Activated CD4-positive, alpha-beta T cell treated with anti-CD3 and anti-CD28 coated beads for 24 hours (primary cell): ENCODE measurements at regions not wholly inside any gene's neighbourhood (a gene's known extent, or its start where the extent isn't known, plus 50 kb on each side); places are given as distances from the start of the nearest gene placed in this dataset.

Source experiments
- DNase-seq, 2 donors: peaks; one replicate each; pipeline ENCODE4 v3.0.0-alpha.2; 2020; ENCODE audit warnings: low read depth in 2 of 2

DNA sequence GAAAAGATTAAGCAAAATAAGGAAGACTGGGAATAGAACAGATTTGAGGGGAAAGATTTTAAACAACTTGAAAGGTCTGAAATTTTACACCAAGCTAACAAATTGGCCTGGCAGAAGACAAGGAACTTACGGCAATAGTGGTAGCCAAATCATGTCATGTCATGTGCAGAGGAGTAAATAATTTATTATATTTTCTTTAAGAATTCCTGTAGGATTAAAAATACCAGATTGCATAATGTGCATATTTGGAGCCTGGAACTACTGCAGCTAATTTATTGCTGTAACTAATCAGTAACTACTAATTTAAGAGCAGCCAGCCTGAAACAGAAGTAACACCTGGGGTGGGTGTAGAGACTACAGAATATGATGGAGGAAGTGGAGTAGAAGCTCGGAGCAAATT is 334.3 kb downstream of the TGFB2 start:
- DNase-seq = no peak

DNA sequence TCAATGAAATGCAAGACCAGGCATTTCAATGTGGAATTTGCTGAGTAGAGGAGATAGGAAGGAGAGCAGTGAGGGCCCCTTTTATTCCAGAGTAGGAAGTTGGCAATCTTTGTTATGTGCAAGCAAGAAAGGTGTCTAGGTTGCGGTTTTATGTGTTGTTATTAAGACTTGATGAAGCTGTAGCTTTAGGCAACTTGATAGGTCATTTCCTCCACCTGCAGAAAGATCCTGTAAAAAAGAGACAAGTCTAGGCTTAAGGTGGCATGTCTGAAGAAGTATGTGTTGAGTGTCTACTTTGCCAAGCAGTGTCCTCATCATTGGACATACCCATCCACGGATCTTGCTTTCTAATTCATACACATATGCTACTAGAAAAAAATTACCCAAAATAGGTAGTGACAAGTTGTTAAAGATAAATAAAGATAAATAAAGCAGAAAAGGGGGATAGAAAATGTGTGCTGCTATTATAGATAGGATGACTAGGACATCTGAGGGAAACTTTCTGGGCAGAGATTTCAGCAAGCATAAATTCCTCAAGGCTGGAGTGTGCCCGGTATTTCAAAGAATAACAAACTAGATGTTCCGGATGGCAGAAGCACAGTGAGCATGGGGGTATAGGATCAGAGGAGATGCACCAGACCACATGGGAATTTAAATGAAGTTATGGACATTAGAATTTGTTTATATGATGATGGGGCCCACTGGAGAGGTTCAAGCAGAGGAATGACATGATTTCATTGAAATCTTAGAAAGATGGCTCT is 335.0 kb downstream of the TGFB2 start:
- no peak for DNase-seq

DNA sequence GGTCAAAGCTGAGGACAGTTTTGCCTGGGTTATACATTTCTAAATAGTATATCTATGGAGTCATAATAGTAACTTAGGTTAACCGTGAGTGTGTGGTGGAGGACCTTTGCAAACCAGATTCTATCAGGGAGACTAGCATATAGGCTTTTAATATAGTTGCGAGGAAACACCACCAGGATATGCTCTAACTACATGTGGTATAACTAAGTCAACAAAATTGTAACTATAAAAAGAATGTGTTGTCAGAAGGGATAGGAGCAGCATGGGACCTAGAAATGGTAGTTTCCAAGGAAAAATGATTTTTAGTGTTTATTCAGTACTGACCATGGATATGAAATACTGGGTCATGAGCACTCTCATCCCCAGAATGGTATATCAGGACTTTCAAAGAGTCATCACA is 338.1 kb downstream of the TGFB2 start:
- DNase-seq = no peak

DNA sequence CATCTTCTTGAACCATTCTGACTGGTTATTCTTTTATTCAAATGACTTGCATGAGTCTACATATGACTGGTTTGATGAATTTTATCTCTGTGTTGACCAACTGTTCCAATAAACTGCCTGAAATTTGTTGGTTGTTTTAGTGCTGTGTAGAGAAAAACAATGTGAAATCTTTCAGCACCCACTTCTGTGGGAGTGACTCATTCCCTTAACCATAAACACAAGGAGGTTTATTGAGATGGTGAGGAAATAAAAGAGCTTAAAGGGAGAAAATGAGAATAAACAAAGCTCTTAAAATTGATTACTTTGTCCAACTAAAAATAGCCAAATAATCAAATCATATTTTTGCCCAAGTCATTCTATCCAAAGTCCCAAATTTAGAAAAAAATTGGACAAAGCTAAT is 341.1 kb downstream of the TGFB2 start:
- DNase-seq = no peak

DNA sequence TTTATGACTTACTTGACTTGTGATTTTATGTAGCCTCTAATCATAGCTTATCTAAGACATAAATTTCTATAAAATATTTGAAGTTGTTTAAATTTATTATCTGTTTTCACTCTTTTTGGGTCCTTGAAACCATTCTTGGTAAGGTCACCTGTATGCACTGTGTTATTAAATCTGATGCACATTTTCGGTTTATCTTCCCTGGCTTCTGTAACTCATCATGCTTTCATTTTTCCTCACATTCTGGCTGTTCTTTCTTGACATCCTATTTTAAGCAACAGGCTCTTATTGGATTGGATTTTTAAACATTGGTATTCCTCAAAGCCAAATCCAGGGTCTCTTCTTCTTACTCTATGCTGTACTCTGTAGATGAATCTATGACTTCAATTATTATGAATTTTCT is 341.6 kb downstream of the TGFB2 start:
- no peak for DNase-seq

DNA sequence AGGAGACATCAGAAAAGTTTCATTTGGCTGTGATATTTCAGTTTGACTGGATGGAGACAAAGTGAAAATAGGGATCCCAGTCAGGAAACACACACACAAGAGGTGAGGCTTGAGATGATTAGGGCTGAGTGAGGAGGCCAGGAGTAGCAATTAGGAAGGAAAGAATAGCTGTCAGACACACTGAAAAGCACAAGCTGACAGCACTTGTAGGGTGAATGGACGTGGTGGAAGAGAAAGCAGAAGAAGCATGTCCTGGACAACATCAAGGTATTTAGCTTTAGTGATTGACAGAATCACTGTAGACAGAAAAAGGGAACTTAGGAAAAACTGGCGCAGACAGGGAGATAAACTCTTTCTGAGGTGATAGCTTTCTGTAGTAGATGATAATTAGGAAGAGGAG is 347.7 kb downstream of the TGFB2 start:
- no peak for DNase-seq

DNA sequence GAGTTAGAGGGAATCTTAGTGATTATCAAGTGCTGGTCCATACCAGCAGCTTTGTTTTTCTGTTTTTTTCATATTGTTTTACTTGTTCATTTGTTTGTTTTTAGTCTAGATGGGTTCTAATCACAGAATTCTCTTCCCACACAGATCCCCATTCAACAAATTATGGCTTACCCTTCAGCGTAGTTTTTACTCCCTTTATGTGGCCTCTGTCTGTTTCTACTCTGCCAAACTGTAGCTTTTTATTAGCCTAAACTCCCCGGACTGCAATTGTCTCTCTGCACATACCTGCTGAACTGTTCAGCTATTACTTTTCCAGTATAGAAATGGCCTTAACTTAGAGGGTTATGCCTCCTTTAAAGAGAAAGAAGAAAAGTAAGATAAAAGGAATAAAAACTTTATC is 348.5 kb downstream of the TGFB2 start:
- no peak for DNase-seq

DNA sequence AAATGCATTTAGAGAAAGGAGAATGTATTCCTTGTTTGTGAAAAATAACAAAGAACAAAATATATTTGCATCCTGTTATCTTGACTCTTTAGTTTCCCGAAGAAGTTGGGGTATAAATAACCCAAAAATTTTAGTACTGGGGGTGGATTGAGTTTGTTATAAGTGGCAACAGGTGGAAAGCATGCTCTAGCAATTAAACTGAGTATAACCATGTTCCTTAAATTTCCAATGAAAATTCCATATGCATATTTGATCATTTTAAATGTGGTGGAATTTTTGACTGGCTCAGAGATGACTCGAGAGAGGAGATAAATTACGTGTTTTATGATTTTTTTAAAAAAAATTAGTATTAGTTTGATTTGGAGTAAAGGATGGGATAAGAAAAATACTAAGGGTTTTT is 348.9 kb downstream of the TGFB2 start:
- no peak for DNase-seq

DNA sequence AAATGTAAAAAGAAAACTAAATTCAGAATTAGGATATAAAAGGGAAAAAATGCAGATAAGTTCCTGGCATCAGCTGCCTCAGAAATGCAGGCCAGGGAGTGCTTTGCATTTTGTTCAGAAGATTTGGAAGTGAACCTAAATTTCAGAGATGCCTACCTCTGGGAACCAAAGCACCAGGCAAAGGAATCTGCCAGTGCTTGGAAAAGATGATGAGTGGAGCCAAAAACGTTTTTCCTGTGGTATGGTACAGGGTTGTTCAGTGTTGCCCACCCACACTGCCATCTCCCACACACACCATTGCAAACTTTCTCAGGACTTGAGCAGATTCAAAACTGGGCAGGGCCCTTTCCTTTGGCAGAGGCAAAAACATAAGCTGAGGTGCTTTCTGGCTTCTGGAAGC is 349.5 kb downstream of the TGFB2 start:
- DNase-seq = no peak

DNA sequence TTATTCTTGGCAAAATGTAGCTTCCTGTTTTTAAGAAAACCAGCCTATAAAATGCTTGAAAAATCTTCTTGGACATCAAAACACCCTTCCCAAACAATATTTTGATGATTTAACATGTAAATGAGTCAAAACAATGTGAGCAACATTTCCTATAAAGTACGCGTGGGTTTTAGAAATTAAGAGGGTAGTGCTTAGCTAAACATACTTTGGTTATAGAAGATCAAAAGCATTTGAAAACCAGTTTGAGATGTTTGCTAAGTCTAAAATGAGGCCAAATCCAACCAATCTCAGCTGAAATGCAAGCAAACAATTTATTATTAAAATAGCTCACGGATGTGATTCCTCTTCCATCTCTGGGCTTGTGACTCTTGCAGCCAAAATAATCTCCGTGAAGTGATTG is 350.4 kb downstream of the TGFB2 start:
- no peak for DNase-seq

DNA sequence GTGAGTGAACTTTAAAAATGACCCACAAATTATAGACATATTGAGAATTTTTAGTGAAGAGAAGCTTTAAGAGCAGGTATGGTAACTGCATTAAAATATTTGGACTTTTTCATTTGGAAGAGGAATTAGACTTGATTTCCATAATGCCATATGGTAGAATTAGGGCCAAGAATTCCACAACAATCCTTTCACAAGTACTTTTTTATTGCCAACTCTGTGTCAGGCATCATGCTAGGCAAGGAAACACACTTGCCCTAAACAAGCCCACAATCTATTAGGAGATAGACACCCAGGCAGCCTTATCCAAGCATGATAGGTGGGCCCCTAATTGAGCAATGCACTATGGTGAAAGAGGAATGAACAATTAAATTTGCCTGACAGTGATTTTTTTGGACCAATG is 353.0 kb downstream of the TGFB2 start:
- no peak for DNase-seq

DNA sequence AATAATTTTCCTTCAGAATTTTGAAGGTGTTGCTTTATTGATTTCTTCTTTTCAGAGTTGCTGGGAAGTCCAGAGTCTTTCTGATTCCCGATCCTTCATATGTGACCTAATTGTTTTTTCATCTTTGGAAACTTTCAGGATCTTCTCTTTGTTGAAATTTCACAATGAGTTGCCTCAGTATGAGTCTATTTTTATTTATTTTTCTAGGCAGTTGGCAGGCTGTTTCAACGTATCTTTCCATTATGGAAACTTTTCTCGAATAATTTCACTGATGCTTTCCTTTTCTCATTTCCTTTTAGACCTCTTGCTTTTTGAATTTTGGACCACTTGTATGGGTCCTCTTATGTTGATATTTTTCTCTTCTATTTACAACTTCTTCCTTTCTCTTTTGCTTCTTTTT is 354.3 kb downstream of the TGFB2 start:
- DNase-seq = no peak

DNA sequence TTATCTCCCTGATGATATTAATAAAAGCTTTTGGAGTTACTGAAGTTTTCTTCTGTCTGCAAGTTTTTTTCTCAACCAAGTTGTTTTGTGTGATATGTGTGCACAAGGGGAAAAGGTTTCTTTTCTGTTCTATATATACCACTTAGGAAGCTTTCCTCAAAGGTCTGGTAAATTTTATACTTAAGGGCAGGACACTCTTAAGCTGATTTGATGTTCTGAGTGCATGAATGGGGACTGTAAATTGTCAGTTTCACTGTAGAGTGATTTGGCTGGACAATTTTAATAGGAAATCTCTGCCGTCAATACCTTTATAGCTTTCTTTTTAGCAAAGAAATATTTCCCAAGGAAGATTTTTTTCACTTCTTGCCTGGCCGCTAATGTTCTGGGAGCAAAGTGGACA is 354.7 kb downstream of the TGFB2 start:
- no peak for DNase-seq

DNA sequence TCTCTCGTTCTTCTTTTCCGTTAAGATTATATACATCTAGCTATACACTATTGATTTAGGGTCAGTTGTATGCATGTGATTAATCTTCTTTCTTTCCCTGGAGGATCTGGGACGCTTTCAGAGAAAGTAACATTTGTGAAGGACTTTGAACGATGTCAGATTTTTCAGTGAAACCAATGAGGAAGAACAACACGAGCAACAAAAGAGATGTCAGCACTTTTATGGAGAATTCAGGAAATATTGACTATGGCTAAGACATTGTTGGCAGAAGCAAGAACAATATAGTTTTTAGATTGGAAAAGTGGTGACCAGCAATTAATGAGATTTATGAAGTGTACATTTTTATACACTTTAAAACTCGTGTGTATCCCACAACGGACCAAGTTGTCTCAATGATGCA is 355.5 kb downstream of the TGFB2 start:
- DNase-seq = no peak

DNA sequence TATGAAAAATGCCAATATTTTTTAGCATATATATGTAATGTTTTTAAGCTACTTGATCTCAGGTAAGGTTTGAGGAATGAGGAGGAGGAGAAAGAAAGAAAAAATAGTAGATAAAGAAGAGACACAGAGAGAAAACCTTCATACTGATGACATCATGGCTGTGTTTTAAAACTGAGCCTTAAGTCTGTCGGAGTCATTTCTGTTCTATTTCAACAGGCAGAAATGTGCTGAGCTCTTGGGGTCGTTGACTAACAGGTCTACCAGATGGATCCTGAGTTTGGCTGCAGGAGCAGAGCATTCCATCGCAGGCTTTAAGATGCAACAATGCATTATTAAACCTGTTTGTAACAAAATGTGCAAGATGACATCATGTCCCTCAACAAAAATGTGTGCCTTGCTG is 356.0 kb downstream of the TGFB2 start:
- DNase-seq = no peak

DNA sequence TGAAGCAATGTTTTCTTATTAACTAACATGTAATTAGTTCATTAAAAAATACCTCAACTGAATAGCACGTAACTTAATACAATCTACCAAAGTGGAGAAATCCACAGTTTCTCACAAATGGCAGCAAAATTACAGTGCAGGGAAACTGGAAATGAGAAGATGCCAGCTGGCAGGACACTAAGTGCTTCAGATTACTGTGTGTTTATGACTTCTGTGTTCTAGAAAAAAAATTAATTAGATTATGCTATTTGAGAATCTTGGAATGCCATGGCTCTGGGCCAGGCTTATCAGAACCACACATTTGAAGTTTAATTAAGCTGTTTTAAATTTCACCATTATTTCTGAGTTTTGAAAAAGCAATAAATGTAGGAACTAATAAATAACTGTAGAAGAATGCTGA is 357.6 kb downstream of the TGFB2 start:
- no peak for DNase-seq

DNA sequence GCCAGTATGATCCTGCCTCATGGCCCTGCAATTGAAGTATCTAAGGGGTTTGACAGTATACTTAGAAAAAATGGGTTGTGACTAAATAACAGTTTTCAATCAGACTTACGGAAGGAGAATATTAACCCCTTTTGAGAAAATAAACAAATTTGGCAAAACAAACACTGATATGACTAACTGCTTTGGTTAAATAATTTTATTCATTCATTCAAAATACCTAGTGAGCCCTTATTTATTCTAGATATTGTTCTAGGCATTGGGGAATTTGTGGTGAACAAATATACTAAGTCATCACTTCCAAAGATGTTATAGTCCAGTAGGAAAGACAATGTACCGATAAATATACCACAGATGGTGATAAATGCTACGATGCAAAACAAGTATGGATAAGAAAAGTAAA is 358.7 kb downstream of the TGFB2 start:
- no peak for DNase-seq

DNA sequence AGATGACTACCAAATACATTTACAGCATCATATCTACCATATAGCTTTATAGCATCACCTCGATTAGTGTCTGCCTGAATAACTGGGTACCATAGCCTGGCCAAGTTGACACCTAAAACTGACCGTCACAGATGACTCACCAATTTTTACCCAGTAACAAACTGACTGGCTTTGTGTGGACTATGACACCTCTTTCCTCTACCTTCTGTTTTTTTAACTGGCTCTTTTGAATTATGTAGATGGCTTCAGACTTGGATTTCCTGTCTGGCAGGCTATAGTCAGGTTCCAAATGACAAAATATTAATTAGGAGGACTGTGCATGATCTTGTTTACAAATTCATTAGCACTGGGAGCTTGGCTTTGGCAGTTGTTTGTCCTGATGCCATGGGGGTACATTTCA is 360.3 kb downstream of the TGFB2 start:
- DNase-seq = no peak

DNA sequence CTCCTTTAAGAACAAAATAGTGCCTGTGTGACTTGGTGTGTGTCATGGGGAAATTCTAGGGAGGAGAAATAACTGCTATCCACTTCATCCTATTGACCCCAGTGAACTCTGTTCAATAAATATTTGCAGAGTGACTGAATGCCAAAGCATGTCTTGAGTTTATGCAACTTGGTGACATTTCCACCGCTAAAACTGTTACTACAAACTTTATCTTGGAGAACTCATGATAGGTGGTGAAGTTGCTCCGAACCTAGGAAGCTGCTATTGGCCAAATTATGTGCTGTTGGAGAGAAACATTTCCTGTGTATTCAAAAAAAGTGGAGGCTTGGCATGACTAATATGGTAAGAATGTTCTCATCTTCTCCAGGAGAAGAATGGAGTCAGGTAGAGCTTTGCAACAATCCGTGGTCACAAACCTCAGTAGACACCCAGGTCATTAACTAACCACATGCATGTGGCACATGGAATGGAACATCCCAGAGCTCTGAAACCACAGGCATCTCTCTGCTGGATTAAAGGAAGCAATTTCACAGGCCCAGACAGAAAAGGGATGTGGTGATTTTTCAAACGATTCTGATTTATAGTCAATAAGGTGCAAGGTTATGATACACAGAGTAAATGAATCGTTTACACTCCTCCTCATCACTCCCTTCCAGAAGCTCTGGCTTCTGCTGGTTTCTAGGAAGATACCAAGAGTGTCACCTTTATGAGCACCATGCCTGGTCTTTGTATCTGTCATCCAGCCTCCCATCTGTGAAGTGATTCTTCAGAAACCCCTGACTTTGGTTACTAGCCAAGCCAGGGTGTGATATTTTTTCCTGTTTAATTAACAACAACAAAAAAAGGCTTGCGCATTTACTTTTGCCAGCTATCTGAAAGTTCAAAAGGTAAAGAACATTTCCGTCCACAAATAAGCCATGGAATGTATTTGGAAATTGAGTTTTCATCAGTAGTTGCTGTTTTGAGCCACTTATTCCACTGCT is 361.1 kb downstream of the TGFB2 start:
- no peak for DNase-seq

DNA sequence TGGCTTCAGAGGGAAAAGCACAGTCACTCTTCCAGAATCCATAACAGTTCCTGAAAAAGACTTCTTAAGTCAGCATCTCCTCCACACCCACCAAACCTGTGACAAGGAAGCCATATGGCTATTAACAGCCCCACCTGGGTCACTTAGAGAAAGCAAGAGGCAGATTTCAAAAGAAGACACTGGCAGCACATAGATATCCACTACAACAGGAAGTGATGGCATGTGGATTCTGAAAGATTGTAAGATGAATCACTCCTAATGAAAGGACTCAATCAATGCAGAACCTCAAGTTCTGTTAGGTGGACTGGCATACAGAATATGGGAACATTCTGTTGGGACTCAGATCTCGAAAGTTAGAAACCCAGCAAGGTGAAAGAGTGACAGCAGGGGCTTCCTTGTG is 365.9 kb downstream of the TGFB2 start:
- no peak for DNase-seq

DNA sequence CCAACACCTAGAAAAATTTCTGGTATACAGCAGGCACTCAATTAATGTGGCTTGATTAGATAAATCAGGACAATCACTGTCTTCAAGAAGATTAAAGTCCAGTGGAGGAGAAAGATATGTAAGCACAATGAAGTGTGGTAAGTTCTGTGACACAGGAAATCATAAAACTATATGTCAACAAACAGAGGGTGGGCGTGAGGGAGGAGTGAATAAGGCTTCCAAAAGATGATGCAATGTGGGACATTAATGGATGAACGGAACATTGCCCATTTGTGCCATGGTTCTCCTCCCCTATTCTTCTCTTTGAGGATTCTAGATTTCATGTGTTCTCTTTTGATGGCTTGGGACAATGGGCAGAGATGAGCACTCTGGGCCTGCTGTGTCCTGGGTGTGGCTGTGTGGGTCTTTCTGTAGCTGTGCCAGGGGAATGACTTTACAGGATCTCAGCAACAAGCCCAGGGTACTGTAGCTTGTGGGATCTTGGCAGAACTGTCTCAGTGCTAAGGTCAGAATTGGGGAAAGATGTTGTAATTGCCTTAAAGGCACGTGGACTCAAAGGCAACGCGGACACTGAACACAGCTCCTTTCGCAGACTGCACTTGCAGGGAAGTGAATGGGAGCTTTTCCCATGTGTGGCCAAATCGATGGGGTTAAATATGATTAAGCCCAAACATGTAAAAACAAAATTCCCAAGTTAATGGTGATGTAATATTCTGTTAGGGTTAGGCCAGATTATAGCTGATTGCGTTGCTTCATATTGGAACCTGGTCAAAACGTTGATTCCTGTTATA is 366.9 kb downstream of the TGFB2 start:
- DNase-seq = no peak

DNA sequence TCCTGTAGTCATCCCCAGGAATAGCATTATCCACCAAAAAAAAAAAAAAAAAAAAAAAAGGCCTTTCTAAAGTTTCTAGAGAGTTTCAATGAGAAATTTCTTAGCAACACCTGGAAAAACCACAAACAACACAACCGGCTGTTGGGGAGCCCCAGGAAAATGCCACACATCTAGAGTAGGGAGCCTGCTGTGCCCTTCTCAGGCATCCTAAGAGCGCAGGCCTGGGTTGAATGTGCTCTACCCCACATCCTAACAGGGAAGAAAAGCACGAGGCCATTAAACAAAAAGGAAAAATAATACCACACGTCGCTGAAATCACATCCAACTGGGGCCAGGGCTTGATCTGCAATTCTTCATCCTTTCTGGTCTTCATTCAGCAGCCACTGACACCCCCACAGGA is 367.5 kb downstream of the TGFB2 start:
- no peak for DNase-seq
